ENCODE measurements at regions not wholly inside any gene's neighbourhood (a gene's known extent, or its start where the extent isn't known, plus 50 kb on each side); places are given as distances from the start of the nearest gene placed in this dataset.

DNA sequence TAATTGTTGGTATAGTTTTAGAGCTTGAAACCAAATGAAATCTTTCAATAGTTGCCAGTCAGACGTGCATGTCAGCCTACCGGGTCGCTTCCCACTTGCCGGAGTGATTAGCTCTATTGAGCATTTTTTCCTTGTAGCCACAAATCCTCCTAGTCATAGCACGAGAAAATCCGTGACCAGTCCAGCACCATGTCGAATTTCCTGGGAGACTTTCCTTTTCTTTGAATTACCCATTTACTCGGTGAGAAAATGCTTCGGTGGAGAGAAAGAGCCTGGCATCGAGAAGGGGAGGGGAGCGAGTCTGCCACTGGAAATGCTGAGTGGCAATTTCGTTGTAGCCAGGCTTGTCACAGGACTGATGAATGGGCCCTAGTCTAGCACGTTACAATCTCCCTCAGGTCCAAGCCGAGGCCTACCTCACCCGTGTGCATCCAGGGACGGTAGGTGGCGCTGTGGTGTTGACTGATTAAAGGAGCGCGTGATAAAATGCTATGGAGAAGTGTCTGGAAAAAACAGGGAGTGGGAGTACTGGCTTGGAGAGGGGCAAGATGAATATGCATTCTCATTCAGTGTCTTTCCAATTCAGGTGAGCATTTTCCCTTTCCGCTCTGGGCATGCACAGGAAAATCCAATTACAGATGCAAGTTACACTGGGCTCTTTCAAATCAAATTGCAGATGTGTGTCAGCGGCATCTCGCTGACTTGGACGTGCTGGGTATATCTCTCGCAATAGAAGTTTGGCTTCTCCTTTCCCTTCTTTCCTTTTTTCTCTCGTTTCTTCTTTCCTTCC is 238.8 kb downstream of the EDEM1 start:
- TF ChIP-seq, protein P1, sequence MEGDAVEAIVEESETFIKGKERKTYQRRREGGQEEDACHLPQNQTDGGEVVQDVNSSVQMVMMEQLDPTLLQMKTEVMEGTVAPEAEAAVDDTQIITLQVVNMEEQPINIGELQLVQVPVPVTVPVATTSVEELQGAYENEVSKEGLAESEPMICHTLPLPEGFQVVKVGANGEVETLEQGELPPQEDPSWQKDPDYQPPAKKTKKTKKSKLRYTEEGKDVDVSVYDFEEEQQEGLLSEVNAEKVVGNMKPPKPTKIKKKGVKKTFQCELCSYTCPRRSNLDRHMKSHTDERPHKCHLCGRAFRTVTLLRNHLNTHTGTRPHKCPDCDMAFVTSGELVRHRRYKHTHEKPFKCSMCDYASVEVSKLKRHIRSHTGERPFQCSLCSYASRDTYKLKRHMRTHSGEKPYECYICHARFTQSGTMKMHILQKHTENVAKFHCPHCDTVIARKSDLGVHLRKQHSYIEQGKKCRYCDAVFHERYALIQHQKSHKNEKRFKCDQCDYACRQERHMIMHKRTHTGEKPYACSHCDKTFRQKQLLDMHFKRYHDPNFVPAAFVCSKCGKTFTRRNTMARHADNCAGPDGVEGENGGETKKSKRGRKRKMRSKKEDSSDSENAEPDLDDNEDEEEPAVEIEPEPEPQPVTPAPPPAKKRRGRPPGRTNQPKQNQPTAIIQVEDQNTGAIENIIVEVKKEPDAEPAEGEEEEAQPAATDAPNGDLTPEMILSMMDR (IDR thresholded peaks at IDR 0.05) = peak; percentile 45 to 75
- TF ChIP-seq POLR2AphosphoS5 (IDR thresholded peaks at IDR 0.05) = no peak
- no peak for TF ChIP-seq POLR2A (IDR thresholded peaks at IDR 0.05)
- TF ChIP-seq EP300 (IDR thresholded peaks at IDR 0.05) = no peak
